ENCODE measurements at regions not wholly inside any gene's neighbourhood (a gene's known extent, or its start where the extent isn't known, plus 50 kb on each side); places are given as distances from the start of the nearest gene placed in this dataset.

GRCh38 chr18:29648891-29649290 lies 1393.7 kb downstream of the DSC3 start:
- H3K27ac ChIP-seq (ENCODE audit: extremely low read depth, low read depth, low read length): no peak overlapping the region
- H3K4me3 ChIP-seq (ENCODE audit: low read depth, low read length): no peak overlapping the region
- no peaks in the 10 kb centered on the region for H3K36me3 ChIP-seq (ENCODE audit: control insufficient read depth in 2 of 2, insufficient read depth in 1 of 2, low read length in 2 of 2)
- ChIA-PET POLR2A (no interaction called here), CTCF (no interaction called here)
- no peaks in the 10 kb centered on the region for H3K4me1 ChIP-seq (ENCODE audit: control insufficient read depth, insufficient read depth, low read length)
- TF ChIP-seq, protein P1, sequence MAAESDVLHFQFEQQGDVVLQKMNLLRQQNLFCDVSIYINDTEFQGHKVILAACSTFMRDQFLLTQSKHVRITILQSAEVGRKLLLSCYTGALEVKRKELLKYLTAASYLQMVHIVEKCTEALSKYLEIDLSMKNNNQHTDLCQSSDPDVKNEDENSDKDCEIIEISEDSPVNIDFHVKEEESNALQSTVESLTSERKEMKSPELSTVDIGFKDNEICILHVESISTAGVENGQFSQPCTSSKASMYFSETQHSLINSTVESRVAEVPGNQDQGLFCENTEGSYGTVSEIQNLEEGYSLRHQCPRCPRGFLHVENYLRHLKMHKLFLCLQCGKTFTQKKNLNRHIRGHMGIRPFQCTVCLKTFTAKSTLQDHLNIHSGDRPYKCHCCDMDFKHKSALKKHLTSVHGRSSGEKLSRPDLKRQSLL (tag by site-specific recombination; IDR thresholded peaks at IDR 0.05): no peak
- TF ChIP-seq KLF8 (tag by site-specific recombination; IDR thresholded peaks at IDR 0.05) (no peak), OSR2 (tag by site-specific recombination; IDR thresholded peaks at IDR 0.05) (no peak), SP3 (tag by site-specific recombination; IDR thresholded peaks at IDR 0.05) (no peak), ZSCAN4 (tag by site-specific recombination; IDR thresholded peaks at IDR 0.05) (no peak), ZBTB20 (tag by site-specific recombination; IDR thresholded peaks at IDR 0.05) (no peak), ZNF776 (tag by site-specific recombination; IDR thresholded peaks at IDR 0.05; ENCODE audit: borderline replicate concordance) (no peak), ZBTB21 (tag by site-specific recombination; IDR thresholded peaks at IDR 0.05) (no peak), ZNF664 (tag by site-specific recombination; IDR thresholded peaks at IDR 0.05) (no peak), ZNF221 (tag by site-specific recombination; IDR thresholded peaks at IDR 0.05; ENCODE audit: borderline replicate concordance) (no peak), ZXDB (tag by site-specific recombination; IDR thresholded peaks at IDR 0.05) (no peak), ZEB2 (tag by site-specific recombination; IDR thresholded peaks at IDR 0.05) (no peak), ZBTB1 (tag by site-specific recombination; IDR thresholded peaks at IDR 0.05) (no peak), ZNF529 (tag by site-specific recombination; IDR thresholded peaks at IDR 0.05; ENCODE audit: insufficient replicate concordance) (no peak), KLF1 (tag by site-specific recombination; IDR thresholded peaks at IDR 0.05) (no peak), HOXC10 (CRISPR knock-in tag; IDR thresholded peaks at IDR 0.05) (no peak), ZNF48 (tag by site-specific recombination; IDR thresholded peaks at IDR 0.05) (no peak), ZBTB49 (tag by site-specific recombination; IDR thresholded peaks at IDR 0.05; ENCODE audit: low read depth) (no peak)
- TF ChIP-seq, protein P2, sequence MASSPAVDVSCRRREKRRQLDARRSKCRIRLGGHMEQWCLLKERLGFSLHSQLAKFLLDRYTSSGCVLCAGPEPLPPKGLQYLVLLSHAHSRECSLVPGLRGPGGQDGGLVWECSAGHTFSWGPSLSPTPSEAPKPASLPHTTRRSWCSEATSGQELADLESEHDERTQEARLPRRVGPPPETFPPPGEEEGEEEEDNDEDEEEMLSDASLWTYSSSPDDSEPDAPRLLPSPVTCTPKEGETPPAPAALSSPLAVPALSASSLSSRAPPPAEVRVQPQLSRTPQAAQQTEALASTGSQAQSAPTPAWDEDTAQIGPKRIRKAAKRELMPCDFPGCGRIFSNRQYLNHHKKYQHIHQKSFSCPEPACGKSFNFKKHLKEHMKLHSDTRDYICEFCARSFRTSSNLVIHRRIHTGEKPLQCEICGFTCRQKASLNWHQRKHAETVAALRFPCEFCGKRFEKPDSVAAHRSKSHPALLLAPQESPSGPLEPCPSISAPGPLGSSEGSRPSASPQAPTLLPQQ (tag by site-specific recombination; IDR thresholded peaks at IDR 0.05): no peak
- H3K9me3 ChIP-seq (ENCODE audit: control insufficient read depth, insufficient read depth, low read depth, low read length): no peaks in the 10 kb centered on the region

DNA sequence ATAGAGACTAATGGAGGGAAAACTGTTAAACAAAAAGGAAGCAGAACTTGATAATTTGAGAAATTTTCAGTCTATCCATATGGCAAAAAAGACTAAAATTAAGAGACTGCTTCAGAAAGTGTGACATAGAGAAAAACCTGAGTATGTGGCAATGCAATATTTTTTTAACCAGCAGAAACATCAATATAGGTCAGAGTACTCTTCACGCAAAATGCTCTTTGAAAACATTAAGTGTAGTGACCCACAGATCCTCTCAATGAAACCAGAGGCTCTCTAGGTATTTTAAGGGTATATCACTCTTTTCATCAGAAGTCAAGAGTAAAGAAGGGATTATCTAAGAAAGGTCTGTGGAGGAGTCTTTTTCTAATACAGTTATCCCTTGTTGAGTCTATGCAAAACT lies 1394.8 kb downstream of the DSC3 start:
- Histone ChIP-seq H3K4me1 (ENCODE audit: control insufficient read depth, insufficient read depth, low read length) (no peaks in the 10 kb centered on the region), H3K27ac (ENCODE audit: extremely low read depth, low read depth, low read length) (no peak overlapping the region), H3K4me3 (ENCODE audit: low read depth, low read length) (no peak overlapping the region), H3K36me3 (ENCODE audit: control insufficient read depth in 2 of 2, insufficient read depth in 1 of 2, low read length in 2 of 2) (no peaks in the 10 kb centered on the region), H3K9me3 (ENCODE audit: control insufficient read depth, insufficient read depth, low read depth, low read length) (no peaks in the 10 kb centered on the region)
- ChIA-PET CTCF (interaction anchor here (0.6 kb wide), 1 partner anchor 47 kb away, joined by 3 read pairs; no protein-coding TSS in a partner anchor), POLR2A (no interaction called here)
- TF ChIP-seq ZNF449 (tag by site-specific recombination; IDR thresholded peaks at IDR 0.05): no peak
- TF ChIP-seq KLF16 (tag by site-specific recombination; IDR thresholded peaks at IDR 0.05): no peak
- TF ChIP-seq ZNF114 (tag by site-specific recombination; IDR thresholded peaks at IDR 0.05): no peak
- TF ChIP-seq ZNF610 (tag by site-specific recombination; IDR thresholded peaks at IDR 0.05; ENCODE audit: borderline replicate concordance): no peak
- TF ChIP-seq GLI2 (tag by site-specific recombination; IDR thresholded peaks at IDR 0.05; ENCODE audit: borderline replicate concordance, low read depth): no peak
- TF ChIP-seq ZNF248 (tag by site-specific recombination; IDR thresholded peaks at IDR 0.05): no peak
- no peak for TF ChIP-seq ZBTB21 (tag by site-specific recombination; IDR thresholded peaks at IDR 0.05)
- TF ChIP-seq ZNF391 (tag by site-specific recombination; IDR thresholded peaks at IDR 0.05; ENCODE audit: borderline replicate concordance, low read depth): no peak
- no peak for TF ChIP-seq ZNF843 (tag by site-specific recombination; IDR thresholded peaks at IDR 0.05)
- no peak for TF ChIP-seq ZNF280C (tag by site-specific recombination; IDR thresholded peaks at IDR 0.05)
